ENCODE measurements at regions not wholly inside any gene's neighbourhood (a gene's known extent, or its start where the extent isn't known, plus 50 kb on each side); places are given as distances from the start of the nearest gene placed in this dataset.

DNA sequence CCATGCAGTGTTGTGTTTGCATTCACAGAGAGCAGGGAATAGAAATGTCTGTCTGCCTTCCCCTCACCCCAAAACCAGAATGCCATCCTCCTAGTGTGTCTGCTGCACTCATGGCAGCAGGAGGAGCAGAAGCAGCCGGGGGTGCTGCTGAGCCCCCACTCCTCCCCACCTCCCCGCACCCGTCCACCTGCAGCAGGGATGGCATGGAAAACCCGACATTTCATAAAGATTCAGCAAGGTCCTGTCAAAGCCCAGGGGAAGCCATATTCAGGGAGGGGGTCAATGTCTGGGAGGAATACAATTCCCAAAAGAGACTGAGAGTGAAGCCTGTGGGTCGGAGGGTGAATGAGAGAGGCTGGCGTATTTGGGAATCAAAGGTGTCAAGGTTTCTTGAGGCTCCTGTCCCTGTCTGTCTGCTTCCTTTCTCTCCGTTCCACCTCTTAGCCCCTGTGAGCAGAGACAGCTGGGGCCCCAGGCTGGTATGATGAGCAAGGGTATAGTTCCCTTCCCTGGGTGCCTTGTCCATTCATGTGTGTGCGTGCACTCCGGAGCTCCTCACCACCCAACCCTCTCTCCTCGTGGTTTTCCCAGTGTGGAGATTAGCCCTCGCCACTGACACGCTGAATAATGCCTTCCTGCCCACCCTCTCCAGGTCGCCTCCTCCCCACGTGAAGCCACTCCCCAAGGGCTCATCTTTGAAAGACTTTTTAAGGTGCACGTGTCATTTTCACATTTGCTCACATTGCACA lies 133.5 kb upstream of the ZNF236 start:
- ATAC-seq, result no peak
- TF ChIP-seq TOX (CRISPR knock-in tag; IDR thresholded peaks at IDR 0.05; ENCODE audit: borderline replicate concordance) (no peak), BACH2 (CRISPR knock-in tag; IDR thresholded peaks at IDR 0.05; ENCODE audit: borderline replicate concordance) (no peak), OSR1 (CRISPR knock-in tag; IDR thresholded peaks at IDR 0.05) (no peak), ARNTL (CRISPR knock-in tag; IDR thresholded peaks at IDR 0.05; ENCODE audit: borderline replicate concordance, low read depth) (no peak), ZNF8 (CRISPR knock-in tag; IDR thresholded peaks at IDR 0.05) (no peak), RARB (CRISPR knock-in tag; IDR thresholded peaks at IDR 0.05) (no peak), POU6F1 (CRISPR knock-in tag; IDR thresholded peaks at IDR 0.05; ENCODE audit: borderline replicate concordance, low read depth) (no peak), ZNF565 (CRISPR knock-in tag; conservative IDR thresholded peaks at IDR 0.05; ENCODE audit: low read depth) (no peak)
- TF ChIP-seq, protein P1, sequence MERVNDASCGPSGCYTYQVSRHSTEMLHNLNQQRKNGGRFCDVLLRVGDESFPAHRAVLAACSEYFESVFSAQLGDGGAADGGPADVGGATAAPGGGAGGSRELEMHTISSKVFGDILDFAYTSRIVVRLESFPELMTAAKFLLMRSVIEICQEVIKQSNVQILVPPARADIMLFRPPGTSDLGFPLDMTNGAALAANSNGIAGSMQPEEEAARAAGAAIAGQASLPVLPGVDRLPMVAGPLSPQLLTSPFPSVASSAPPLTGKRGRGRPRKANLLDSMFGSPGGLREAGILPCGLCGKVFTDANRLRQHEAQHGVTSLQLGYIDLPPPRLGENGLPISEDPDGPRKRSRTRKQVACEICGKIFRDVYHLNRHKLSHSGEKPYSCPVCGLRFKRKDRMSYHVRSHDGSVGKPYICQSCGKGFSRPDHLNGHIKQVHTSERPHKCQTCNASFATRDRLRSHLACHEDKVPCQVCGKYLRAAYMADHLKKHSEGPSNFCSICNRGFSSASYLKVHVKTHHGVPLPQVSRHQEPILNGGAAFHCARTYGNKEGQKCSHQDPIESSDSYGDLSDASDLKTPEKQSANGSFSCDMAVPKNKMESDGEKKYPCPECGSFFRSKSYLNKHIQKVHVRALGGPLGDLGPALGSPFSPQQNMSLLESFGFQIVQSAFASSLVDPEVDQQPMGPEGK (CRISPR knock-in tag; IDR thresholded peaks at IDR 0.05; ENCODE audit: borderline replicate concordance), result no peak
- TF ChIP-seq, protein P2, sequence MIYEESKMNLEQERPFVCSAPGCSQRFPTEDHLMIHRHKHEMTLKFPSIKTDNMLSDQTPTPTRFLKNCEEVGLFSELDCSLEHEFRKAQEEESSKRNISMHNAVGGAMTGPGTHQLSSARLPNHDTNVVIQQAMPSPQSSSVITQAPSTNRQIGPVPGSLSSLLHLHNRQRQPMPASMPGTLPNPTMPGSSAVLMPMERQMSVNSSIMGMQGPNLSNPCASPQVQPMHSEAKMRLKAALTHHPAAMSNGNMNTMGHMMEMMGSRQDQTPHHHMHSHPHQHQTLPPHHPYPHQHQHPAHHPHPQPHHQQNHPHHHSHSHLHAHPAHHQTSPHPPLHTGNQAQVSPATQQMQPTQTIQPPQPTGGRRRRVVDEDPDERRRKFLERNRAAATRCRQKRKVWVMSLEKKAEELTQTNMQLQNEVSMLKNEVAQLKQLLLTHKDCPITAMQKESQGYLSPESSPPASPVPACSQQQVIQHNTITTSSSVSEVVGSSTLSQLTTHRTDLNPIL (CRISPR knock-in tag; IDR thresholded peaks at IDR 0.05; ENCODE audit: low read depth), result no peak
- TF ChIP-seq, protein P3, sequence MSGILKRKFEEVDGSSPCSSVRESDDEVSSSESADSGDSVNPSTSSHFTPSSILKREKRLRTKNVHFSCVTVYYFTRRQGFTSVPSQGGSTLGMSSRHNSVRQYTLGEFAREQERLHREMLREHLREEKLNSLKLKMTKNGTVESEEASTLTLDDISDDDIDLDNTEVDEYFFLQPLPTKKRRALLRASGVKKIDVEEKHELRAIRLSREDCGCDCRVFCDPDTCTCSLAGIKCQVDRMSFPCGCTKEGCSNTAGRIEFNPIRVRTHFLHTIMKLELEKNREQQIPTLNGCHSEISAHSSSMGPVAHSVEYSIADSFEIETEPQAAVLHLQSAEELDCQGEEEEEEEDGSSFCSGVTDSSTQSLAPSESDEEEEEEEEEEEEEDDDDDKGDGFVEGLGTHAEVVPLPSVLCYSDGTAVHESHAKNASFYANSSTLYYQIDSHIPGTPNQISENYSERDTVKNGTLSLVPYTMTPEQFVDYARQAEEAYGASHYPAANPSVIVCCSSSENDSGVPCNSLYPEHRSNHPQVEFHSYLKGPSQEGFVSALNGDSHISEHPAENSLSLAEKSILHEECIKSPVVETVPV (CRISPR knock-in tag; IDR thresholded peaks at IDR 0.05), result no peak

- ATAC-seq, result no peak
- no peak for TF ChIP-seq CSDC2 (CRISPR knock-in tag; IDR thresholded peaks at IDR 0.05)
- TF ChIP-seq RARB (CRISPR knock-in tag; IDR thresholded peaks at IDR 0.05), result no peak
- no peak for TF ChIP-seq ZFP30 (CRISPR knock-in tag; IDR thresholded peaks at IDR 0.05)
- TF ChIP-seq TCF4 (CRISPR knock-in tag; IDR thresholded peaks at IDR 0.05; ENCODE audit: borderline replicate concordance), result no peak
- TF ChIP-seq, protein P3 (CRISPR knock-in tag; IDR thresholded peaks at IDR 0.05), result no peak
- TF ChIP-seq, protein P1 (CRISPR knock-in tag; IDR thresholded peaks at IDR 0.05; ENCODE audit: borderline replicate concordance), result no peak
- no peak for TF ChIP-seq ZNF565 (CRISPR knock-in tag; conservative IDR thresholded peaks at IDR 0.05; ENCODE audit: low read depth)
- TF ChIP-seq, protein P4, sequence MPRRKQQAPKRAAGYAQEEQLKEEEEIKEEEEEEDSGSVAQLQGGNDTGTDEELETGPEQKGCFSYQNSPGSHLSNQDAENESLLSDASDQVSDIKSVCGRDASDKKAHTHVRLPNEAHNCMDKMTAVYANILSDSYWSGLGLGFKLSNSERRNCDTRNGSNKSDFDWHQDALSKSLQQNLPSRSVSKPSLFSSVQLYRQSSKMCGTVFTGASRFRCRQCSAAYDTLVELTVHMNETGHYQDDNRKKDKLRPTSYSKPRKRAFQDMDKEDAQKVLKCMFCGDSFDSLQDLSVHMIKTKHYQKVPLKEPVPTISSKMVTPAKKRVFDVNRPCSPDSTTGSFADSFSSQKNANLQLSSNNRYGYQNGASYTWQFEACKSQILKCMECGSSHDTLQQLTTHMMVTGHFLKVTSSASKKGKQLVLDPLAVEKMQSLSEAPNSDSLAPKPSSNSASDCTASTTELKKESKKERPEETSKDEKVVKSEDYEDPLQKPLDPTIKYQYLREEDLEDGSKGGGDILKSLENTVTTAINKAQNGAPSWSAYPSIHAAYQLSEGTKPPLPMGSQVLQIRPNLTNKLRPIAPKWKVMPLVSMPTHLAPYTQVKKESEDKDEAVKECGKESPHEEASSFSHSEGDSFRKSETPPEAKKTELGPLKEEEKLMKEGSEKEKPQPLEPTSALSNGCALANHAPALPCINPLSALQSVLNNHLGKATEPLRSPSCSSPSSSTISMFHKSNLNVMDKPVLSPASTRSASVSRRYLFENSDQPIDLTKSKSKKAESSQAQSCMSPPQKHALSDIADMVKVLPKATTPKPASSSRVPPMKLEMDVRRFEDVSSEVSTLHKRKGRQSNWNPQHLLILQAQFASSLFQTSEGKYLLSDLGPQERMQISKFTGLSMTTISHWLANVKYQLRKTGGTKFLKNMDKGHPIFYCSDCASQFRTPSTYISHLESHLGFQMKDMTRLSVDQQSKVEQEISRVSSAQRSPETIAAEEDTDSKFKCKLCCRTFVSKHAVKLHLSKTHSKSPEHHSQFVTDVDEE (CRISPR knock-in tag; IDR thresholded peaks at IDR 0.05), result no peak
- no peak for TF ChIP-seq OSR1 (CRISPR knock-in tag; IDR thresholded peaks at IDR 0.05)
- TF ChIP-seq TOX (CRISPR knock-in tag; IDR thresholded peaks at IDR 0.05; ENCODE audit: borderline replicate concordance), result no peak
- no peak for TF ChIP-seq POU6F1 (CRISPR knock-in tag; IDR thresholded peaks at IDR 0.05; ENCODE audit: borderline replicate concordance, low read depth)
- TF ChIP-seq ZC3H10 (CRISPR knock-in tag; IDR thresholded peaks at IDR 0.05), result no peak
- TF ChIP-seq PPARA (CRISPR knock-in tag; IDR thresholded peaks at IDR 0.05; ENCODE audit: borderline replicate concordance), result no peak
- TF ChIP-seq ISL1 (CRISPR knock-in tag; IDR thresholded peaks at IDR 0.05), result no peak
- no peak for TF ChIP-seq ZFP3 (CRISPR knock-in tag; IDR thresholded peaks at IDR 0.05)
- TF ChIP-seq BACH2 (CRISPR knock-in tag; IDR thresholded peaks at IDR 0.05; ENCODE audit: borderline replicate concordance), result no peak
- TF ChIP-seq, protein P2 (CRISPR knock-in tag; IDR thresholded peaks at IDR 0.05; ENCODE audit: low read depth), result no peak
- no peak for TF ChIP-seq ZNF70 (CRISPR knock-in tag; IDR thresholded peaks at IDR 0.05)
- no peak for TF ChIP-seq ESRRG (CRISPR knock-in tag; IDR thresholded peaks at IDR 0.05)
These were observed 134.9 kb upstream of the ZNF236 start for GRCh38 chr18:76687304-76687962.

All from SK-N-SH treated with all-trans-retinoic acid at 6 μM for 48 hours (cell line).